DMS53 (cell line): ENCODE measurements at regions not wholly inside any gene's neighbourhood (a gene's known extent, or its start where the extent isn't known, plus 50 kb on each side); places are given as distances from the start of the nearest gene placed in this dataset.

ENCODE experiments used
- DNase-seq: peaks from one replicate; lab custom pipeline; 2025; lab: John Stamatoyannopoulos, UW

GRCh38 chr18:78770139-78770822 lies 209.3 kb upstream of the SALL3 start:
- DNase-seq: no peak

DNA sequence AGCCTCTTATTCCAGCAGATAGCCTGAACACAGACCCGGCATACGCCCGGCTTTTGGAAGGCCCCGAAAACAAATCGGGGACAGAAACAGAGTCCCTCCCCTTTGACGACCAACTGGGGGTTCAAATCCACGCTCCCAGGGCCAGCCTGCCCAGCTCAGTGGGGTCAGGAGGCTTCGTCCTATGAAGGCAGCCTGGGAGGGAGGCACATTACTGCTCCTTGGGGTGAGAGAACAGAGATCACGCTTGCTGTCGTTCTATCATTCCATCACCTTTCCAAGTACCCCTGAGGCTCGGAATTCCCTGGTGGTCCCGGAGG lies 208.8 kb upstream of the SALL3 start:
- DNase-seq: no peak

- DNase-seq: no peak
Measured at GRCh38 chr18:78771496-78772359, 207.9 kb upstream of the SALL3 start.

- DNase-seq: no peak
Measured at GRCh38 chr18:78772360-78773302, 207.0 kb upstream of the SALL3 start.

GRCh38 chr18:78773303-78773755 lies 206.3 kb upstream of the SALL3 start:
- DNase-seq: no peak

GRCh38 chr18:78773819-78774218 lies 205.8 kb upstream of the SALL3 start:
- DNase-seq: no peak

DNA sequence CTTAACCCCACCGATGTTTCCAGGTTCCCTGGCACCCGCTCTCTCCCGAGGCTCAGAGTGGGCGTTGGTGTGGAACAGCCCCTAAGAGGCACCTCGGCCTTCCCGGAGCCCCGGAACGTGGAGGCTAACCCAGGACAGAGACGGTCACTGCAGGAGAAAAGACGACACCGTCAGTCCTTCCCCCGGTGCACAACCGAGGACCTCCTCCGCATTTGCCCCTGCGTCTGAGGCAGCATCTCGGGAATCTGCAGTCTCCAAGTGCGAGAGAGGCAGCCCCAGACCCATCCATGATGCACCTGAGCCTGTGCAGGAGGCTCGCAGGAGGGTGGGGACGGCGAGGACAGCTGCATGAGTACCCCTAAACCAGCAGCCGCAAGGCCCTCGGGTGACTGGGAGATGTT lies 204.9 kb upstream of the SALL3 start:
- no peak for DNase-seq

DNA sequence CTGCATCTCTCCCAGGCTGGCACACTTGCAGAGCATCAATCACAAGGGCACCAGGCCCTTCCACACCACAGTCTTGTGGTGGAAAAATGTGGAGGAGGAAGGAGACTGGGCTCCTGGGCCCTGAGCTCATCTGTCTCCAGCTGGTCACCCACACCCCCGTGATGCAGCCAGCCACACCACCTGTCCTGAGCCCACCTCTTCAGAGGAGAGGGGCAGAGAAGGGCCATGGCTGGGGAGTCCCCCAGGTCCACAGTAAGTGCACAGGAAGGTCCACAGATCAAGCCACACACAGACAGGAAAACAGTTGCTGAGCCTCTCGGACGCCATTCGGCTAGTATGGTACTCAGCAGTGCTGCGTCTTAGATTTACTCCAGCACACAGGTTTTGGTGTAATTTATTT lies 203.5 kb upstream of the SALL3 start:
- no peak for DNase-seq

DNA sequence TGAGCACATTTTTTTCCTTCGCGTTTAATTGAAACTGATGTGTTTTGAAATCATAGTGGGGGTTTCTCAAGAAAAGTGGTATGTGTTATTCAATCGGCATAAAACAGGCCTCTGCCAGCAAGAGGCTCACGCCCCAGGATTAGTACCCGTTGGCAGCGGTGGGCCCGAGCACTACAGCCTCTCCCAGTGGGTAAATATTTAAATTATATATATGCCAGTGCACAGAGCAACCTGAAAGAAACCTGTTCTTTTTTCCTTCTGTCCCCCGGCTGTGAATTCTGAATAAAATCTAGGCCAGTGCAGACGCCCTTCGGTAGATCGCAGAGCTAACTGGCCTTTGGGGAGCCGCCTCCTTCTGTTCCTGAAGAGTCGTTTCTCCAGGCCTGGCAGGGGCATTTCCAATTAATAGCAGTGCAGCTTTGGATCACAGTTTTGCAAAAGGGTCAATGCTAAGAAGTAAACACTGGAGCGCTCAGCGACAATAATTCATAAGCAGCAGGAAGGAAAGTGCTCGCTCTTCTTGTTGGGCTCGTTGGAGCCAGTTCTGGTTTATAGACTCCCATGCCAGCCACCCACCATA lies 202.8 kb upstream of the SALL3 start:
- DNase-seq: no peak

DNA sequence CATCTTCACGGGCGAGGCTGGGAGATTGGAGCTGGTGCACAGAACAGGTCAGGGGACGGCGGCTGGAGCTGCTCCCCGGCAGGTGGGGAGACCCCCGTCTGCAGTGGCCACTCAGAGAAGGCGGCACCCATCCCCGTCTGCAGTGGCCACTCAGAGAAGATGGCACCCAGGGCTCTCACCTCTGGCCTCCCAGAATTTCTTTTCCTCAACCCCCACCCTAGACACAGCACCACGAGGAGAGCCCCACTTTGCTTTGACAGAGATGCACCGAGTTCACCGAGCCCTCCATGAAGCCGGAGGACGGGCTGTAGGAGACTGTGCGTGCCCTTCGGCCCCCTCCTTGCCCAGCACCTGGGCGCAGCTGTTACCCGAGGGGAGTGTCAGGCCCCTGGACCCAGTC lies 201.6 kb upstream of the SALL3 start:
- no peak for DNase-seq

GRCh38 chr18:78778651-78779050 lies 201.0 kb upstream of the SALL3 start:
- DNase-seq: no peak

DNA sequence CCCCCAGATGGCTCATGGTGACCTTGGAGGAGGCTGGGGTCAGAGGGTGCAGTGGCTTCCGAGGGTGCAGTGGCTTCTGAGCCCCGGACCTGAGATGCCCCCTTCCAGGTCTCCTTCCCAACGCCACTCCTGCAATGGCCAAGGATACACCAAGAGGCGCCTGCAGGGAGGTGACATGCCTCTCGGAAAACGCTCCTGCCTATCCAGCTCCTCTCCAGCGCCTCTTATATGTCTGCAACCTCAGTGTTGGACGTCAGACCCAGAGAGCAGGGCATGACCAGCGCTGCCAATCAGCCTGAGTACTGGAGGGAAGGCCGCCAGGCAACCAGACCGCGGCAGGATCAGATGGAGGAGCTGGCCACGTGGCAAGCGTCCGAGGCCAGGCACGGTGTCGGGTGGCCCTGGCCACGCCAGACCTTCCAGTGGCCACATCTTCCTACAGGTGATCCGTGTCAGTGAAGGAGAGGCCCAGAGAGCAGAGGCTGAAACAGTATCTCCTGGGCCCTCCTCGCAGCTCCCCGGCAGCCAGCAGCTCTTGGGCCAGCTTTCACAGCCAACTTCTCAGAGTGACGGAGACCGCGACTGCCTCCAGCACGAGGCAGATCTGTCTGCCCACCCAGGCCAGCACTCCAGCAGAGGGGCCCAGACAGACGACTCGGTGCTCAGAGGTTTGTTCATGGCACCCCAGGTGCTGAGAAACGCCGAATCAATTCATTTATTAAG lies 199.5 kb upstream of the SALL3 start:
- DNase-seq: no peak

DNA sequence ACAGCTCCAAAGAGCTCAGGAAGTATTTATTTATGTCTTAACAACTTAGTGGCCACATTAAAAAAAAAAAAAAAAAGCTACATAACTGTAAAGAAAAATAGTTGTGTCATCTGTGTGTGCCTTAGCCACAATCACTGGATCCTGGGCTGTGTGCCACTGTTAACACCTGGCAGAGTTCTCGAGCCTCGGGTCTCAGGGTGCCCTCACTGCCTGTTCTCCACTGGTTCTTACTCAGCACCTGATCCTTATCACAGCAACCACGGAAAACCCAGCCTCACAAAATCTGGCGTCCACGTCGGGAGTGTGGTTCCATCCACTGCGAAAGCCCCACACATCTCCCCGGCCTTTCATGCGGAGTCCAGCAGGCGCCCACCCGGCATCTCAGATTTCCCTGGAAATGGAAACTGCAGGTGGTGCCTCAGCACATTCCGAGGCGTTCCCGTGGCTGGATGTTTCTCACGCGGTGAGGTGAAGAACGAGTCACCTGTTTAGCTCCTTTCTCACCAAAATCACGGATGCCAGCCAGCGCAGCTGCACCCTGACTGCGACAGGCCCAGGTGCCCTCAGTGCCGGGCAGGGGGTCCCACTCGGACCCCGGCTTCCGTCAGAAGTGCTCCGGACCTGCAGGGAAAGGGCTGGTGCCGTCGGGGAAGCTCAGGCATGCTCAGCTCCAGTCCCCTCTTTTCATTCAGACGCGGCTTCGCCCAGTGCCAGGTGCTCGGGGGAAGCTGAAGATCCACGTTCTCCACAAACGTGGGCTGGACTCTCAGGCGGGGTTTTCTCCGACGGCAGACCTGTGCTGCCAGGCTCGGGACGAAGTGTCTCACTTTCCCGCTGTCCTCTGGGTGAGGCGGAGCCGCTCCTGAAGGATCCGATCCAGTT lies 198.7 kb upstream of the SALL3 start:
- no peak for DNase-seq

- no peak for DNase-seq
Measured at GRCh38 chr18:78781601-78781960, 198.0 kb upstream of the SALL3 start.

DNA sequence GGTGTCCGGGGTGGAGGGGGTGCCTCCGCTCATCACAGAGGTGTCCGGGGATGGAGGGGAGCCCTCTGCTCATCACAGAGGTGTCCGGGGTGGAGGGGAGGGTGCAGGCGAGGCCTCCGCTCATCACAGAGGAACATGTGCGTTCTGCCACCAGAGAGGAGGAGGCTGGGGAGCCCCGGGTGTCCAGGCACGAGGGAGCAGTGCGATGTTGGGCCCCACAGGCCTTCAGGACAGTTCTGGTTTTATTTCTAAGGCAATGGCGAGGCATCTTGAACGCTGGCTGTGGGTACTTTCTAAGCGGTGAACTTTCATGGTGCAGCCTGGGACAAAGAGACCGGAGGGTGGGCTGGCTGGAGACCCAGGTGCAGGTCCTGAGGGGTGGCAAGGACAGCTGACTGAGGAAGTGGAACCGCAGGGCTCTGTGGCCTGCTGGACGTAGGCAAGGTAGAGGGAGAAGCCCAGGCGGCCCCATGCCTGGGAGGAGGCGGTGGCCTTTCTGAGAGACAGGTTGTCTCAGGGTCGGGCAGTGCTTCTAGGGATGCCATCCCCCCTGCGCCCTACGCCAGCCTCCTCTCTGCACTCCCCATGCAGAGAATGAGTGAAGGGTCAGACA lies 196.6 kb upstream of the SALL3 start:
- no peak for DNase-seq

- no peak for DNase-seq
Measured at GRCh38 chr18:78783564-78783960, 196.1 kb upstream of the SALL3 start.

GRCh38 chr18:78784861-78785260 lies 194.8 kb upstream of the SALL3 start:
- no peak for DNase-seq

DNA sequence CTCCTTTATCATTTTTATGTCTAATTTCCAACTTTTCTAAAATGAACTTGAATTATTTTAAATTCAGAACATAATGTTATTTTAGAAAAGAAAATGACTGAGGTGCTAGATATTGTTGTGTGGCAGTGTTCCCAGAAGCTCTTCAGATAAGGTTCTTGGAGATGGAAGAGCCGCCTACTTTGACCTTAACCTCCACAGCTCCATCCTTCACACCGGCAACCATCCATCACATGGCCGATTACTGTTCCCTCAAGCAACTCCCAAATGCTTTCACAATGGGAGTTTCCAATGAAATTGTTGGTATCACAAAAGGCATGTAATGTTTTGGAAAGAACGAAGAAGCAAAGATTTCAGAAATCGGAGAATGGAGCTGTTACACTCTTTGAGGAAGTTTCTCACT lies 193.9 kb upstream of the SALL3 start:
- no peak for DNase-seq

DNA sequence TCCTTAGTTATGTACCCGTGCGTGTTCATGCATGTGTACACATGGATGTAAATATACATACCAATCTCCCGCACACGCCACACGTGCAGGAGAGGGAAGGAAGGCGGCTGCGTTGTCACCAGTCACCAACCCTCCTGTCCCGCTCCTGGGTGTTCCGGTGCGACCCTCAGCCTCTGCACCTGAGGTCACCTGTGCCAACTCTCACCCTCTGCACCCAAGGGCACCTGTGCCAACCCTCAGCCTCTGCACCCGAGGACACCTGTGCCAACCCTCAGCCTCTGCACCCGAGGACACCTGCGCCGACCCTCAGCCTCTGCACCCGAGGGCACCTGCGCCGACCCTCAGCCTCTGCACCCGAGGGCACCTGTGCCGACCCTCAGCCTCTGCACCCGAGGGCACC lies 192.8 kb upstream of the SALL3 start:
- no peak for DNase-seq

GRCh38 chr18:78787751-78788150 lies 191.9 kb upstream of the SALL3 start:
- no peak for DNase-seq
